ENCODE measurements at regions not wholly inside any gene's neighbourhood (a gene's known extent, or its start where the extent isn't known, plus 50 kb on each side); places are given as distances from the start of the nearest gene placed in this dataset.

GRCh38 chr7:94741179-94741578, 85.2 kb upstream of the SGCE start:
- no peak overlapping the region for H3K27ac ChIP-seq (ENCODE audit: low read length)
- H3K4me1 ChIP-seq (ENCODE audit: insufficient read depth, low read length), result no peaks in the 10 kb centered on the region
- no peak overlapping the region for H3K9ac ChIP-seq (ENCODE audit: low read length)
- no peak overlapping the region for H3K4me2 ChIP-seq (ENCODE audit: low read length)
- H4K20me1 ChIP-seq (ENCODE audit: low read length), result no peaks in the 10 kb centered on the region
- H3F3A ChIP-seq (ENCODE audit: low read length, unreplicated experiment), result no peaks in the 10 kb centered on the region
- POLR2A ChIA-PET (ENCODE audit: unreplicated experiment), result no interaction called here
- H3K27me3 ChIP-seq (ENCODE audit: low read length), result no peaks in the 10 kb centered on the region
- H3K9me2 ChIP-seq (replicated peaks; ENCODE audit: low read length), result no peaks in the 10 kb centered on the region
- CTCF ChIA-PET, result no interaction called here
- no peaks in the 10 kb centered on the region for H3K9me3 ChIP-seq (ENCODE audit: low read length)
- H3K4me3 ChIP-seq (ENCODE audit: low read length), result no peak overlapping the region
- no TSS peak for BruUV-seq (replicated peaks)
- no peaks in the 10 kb centered on the region for H3K36me3 ChIP-seq (ENCODE audit: low read depth, low read length)
- intact Hi-C loops (cut with micrococcal nuclease), result no loop called here
- H3K79me2 ChIP-seq (ENCODE audit: low read length), result no peaks in the 10 kb centered on the region
- no peak overlapping the region for H2AFZ ChIP-seq (ENCODE audit: low read length)
- no peak for TF ChIP-seq EZH2phosphoT487 (IDR thresholded peaks at IDR 0.05; ENCODE audit: borderline replicate concordance, low read length)
- no peak for TF ChIP-seq EZH2 (IDR thresholded peaks at IDR 0.05; ENCODE audit: low read length, unreplicated experiment)
- TF ChIP-seq CTCF (conservative IDR thresholded peaks at IDR 0.05; ENCODE audit: low read depth, low read length), result no peak
- no peak for ATAC-seq
- no peak for DNase-seq

- no peak overlapping the region for H3K4me3 ChIP-seq (ENCODE audit: low read length)
- no peaks in the 10 kb centered on the region for H3K36me3 ChIP-seq (ENCODE audit: low read depth, low read length)
- peaks cover 13% of the 10 kb centered on the region for H3K4me1 ChIP-seq (ENCODE audit: insufficient read depth, low read length)
- peak; percentile 55 for DNase-seq
- no peaks in the 10 kb centered on the region for H3K27me3 ChIP-seq (ENCODE audit: low read length)
- H3F3A ChIP-seq (ENCODE audit: low read length, unreplicated experiment), result no peaks in the 10 kb centered on the region
- no peak overlapping the region for H3K4me2 ChIP-seq (ENCODE audit: low read length)
- H3K79me2 ChIP-seq (ENCODE audit: low read length), result no peaks in the 10 kb centered on the region
- intact Hi-C loops (cut with micrococcal nuclease), result no loop called here
- CTCF ChIA-PET, result no interaction called here
- H3K9me3 ChIP-seq (ENCODE audit: low read length), result no peaks in the 10 kb centered on the region
- H2AFZ ChIP-seq (ENCODE audit: low read length), result no peak overlapping the region
- peak; percentile 49 for ATAC-seq
- H3K9me2 ChIP-seq (replicated peaks; ENCODE audit: low read length), result no peaks in the 10 kb centered on the region
- H4K20me1 ChIP-seq (ENCODE audit: low read length), result no peaks in the 10 kb centered on the region
- TF ChIP-seq EZH2phosphoT487 (IDR thresholded peaks at IDR 0.05; ENCODE audit: borderline replicate concordance, low read length) (no peak), EZH2 (IDR thresholded peaks at IDR 0.05; ENCODE audit: low read length, unreplicated experiment) (no peak), CTCF (conservative IDR thresholded peaks at IDR 0.05; ENCODE audit: low read depth, low read length) (no peak)
- POLR2A ChIA-PET (ENCODE audit: unreplicated experiment), result no interaction called here
- no peak overlapping the region for H3K9ac ChIP-seq (ENCODE audit: low read length)
- BruUV-seq (replicated peaks), result no TSS peak
- no peak overlapping the region for H3K27ac ChIP-seq (ENCODE audit: low read length)
Observed at GRCh38 chr7:94748376-94748775, 92.4 kb upstream of the SGCE start.

- intact Hi-C loops (cut with micrococcal nuclease), result no loop called here
- H3K4me3 ChIP-seq (ENCODE audit: low read length), result no peak overlapping the region
- no peak overlapping the region for H3K9ac ChIP-seq (ENCODE audit: low read length)
- H3K4me2 ChIP-seq (ENCODE audit: low read length), result no peak overlapping the region
- ChIA-PET POLR2A (ENCODE audit: unreplicated experiment) (no interaction called here), CTCF (no interaction called here)
- no peak overlapping the region for H2AFZ ChIP-seq (ENCODE audit: low read length)
- no peak overlapping the region for H3K27ac ChIP-seq (ENCODE audit: low read length)
- no peak for DNase-seq
- no peaks in the 10 kb centered on the region for H3K9me3 ChIP-seq (ENCODE audit: low read length)
- H3K9me2 ChIP-seq (replicated peaks; ENCODE audit: low read length), result no peaks in the 10 kb centered on the region
- TF ChIP-seq EZH2phosphoT487 (IDR thresholded peaks at IDR 0.05; ENCODE audit: borderline replicate concordance, low read length), result no peak
- no peak for TF ChIP-seq CTCF (conservative IDR thresholded peaks at IDR 0.05; ENCODE audit: low read depth, low read length)
- no peak for TF ChIP-seq EZH2 (IDR thresholded peaks at IDR 0.05; ENCODE audit: low read length, unreplicated experiment)
- H3K36me3 ChIP-seq (ENCODE audit: low read depth, low read length), result no peaks in the 10 kb centered on the region
- H3K79me2 ChIP-seq (ENCODE audit: low read length), result no peaks in the 10 kb centered on the region
- H3F3A ChIP-seq (ENCODE audit: low read length, unreplicated experiment), result no peaks in the 10 kb centered on the region
- H3K4me1 ChIP-seq (ENCODE audit: insufficient read depth, low read length), result peaks cover 7% of the 10 kb centered on the region
- no TSS peak for BruUV-seq (replicated peaks)
- H3K27me3 ChIP-seq (ENCODE audit: low read length), result no peaks in the 10 kb centered on the region
- ATAC-seq, result no peak
- no peaks in the 10 kb centered on the region for H4K20me1 ChIP-seq (ENCODE audit: low read length)
Observed at GRCh38 chr7:94760446-94761100, 104.6 kb upstream of the SGCE start.

All from PC-3 (cell line).